ENCODE measurements at regions not wholly inside any gene's neighbourhood (a gene's known extent, or its start where the extent isn't known, plus 50 kb on each side); places are given as distances from the start of the nearest gene placed in this dataset.
"Not testable (repeated sequence)": the region's sequence is repeated elsewhere in the genome, so short reads cannot be mapped to it uniquely, and the experiment has no call there.

GRCh38 chr11:106577384-106577783 is 440.9 kb downstream of the GUCY1A2 start:
- not testable (repeated sequence) for TF ChIP-seq POLR2AphosphoS5 (IDR thresholded peaks at IDR 0.05)
- TF ChIP-seq, protein P1, sequence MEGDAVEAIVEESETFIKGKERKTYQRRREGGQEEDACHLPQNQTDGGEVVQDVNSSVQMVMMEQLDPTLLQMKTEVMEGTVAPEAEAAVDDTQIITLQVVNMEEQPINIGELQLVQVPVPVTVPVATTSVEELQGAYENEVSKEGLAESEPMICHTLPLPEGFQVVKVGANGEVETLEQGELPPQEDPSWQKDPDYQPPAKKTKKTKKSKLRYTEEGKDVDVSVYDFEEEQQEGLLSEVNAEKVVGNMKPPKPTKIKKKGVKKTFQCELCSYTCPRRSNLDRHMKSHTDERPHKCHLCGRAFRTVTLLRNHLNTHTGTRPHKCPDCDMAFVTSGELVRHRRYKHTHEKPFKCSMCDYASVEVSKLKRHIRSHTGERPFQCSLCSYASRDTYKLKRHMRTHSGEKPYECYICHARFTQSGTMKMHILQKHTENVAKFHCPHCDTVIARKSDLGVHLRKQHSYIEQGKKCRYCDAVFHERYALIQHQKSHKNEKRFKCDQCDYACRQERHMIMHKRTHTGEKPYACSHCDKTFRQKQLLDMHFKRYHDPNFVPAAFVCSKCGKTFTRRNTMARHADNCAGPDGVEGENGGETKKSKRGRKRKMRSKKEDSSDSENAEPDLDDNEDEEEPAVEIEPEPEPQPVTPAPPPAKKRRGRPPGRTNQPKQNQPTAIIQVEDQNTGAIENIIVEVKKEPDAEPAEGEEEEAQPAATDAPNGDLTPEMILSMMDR (IDR thresholded peaks at IDR 0.05), result not testable (repeated sequence)

Data from breast epithelium (tissue), 3 donors.